Prostate gland (tissue), 2 donors: ENCODE measurements at regions not wholly inside any gene's neighbourhood (a gene's known extent, or its start where the extent isn't known, plus 50 kb on each side); places are given as distances from the start of the nearest gene placed in this dataset.
"Not testable (repeated sequence)": the region's sequence is repeated elsewhere in the genome, so short reads cannot be mapped to it uniquely, and the experiment has no call there.

Source experiments
- DNase-seq: peaks from one replicate; pipeline ENCODE4 v3.0.0-alpha.2; 2019; ENCODE audit warnings: low spot score
- H3K27ac ChIP-seq, 2 donors: fragments of 200-600 bp; sonication (generic); 2 replicates each; pipeline ENCODE4 v1.5.1; 2017 to 2019
- H3K27me3 ChIP-seq: fragments of 200-600 bp; sonication (generic); replicated peaks from 2 replicates; pipeline ENCODE4 v1.5.1; 2019; ENCODE audit not compliant: insufficient read depth
- H3K36me3 ChIP-seq, 2 donors: fragments of 200-600 bp; sonication (generic); 1 replicate in 1 of 2; 2 replicates in 1 of 2; pipeline versions ENCODE4 v1.5.1 to v1.8.1; 2017 to 2019
- H3K4me1 ChIP-seq: fragments of 200-600 bp; sonication (generic); replicated peaks from 2 replicates; pipeline ENCODE4 v1.5.1; 2019
- H3K4me3 ChIP-seq, 2 donors: fragments of 200-600 bp; sonication (generic); 2 replicates each; pipeline ENCODE4 v1.5.1; 2017 to 2019
- H3K9me3 ChIP-seq: fragments of 200-600 bp; sonication (generic); 2 replicates; pipeline ENCODE4 v1.5.1; 2017
- POLR2A ChIP-seq: fragments of 450-650 bp; IDR thresholded peaks from one replicate; pipeline ENCODE4 v1.6.1; 2016; ENCODE audit warnings: antibody characterized with exemption, mild to moderate bottlenecking
- POLR2AphosphoS5 ChIP-seq: sonication (generic); formaldehyde crosslinking; IDR thresholded peaks from one replicate; pipeline ENCODE4 v1.6.1; 2017; ENCODE audit warnings: antibody characterized with exemption
- WGBS: methylation state at CpG from one replicate; pipeline ENCODE4 v1.1.5; 2018; 5-methylcytosine and 5-hydroxymethylcytosine counted together
- intact Hi-C: fragments of 100-400 bp; cut with DNase I; formaldehyde crosslinking; loops from one replicate; pipeline ENCODE4 v1.14.2; 2022
- TF ChIP-seq, protein P1 (sequence below), 4 experiments: fragments of 200-600 bp in 2 of 4; fragments of 450-650 bp in 2 of 4; sonication (generic) in 2 of 4; IDR thresholded peaks; 1 replicate in 3 of 4; 2 replicates in 1 of 4; pipeline ENCODE4 v1.5.1; 2016 to 2019; ENCODE audit warnings: antibody characterized with exemption in 4 of 4, mild to moderate bottlenecking in 2 of 4, moderate library complexity in 2 of 4

- WGBS = 79% methylated on average over 9 of the region's 9 CpGs
- Histone ChIP-seq H3K27ac (no peak overlapping the region), H3K9me3 (no peaks in the 10 kb centered on the region), H3K27me3 (no peaks in the 10 kb centered on the region), H3K36me3 (no peaks in the 10 kb centered on the region), H3K4me1 (no peaks in the 10 kb centered on the region), H3K4me3 (no peak overlapping the region)
- no peak for DNase-seq
- TF ChIP-seq, protein P1, sequence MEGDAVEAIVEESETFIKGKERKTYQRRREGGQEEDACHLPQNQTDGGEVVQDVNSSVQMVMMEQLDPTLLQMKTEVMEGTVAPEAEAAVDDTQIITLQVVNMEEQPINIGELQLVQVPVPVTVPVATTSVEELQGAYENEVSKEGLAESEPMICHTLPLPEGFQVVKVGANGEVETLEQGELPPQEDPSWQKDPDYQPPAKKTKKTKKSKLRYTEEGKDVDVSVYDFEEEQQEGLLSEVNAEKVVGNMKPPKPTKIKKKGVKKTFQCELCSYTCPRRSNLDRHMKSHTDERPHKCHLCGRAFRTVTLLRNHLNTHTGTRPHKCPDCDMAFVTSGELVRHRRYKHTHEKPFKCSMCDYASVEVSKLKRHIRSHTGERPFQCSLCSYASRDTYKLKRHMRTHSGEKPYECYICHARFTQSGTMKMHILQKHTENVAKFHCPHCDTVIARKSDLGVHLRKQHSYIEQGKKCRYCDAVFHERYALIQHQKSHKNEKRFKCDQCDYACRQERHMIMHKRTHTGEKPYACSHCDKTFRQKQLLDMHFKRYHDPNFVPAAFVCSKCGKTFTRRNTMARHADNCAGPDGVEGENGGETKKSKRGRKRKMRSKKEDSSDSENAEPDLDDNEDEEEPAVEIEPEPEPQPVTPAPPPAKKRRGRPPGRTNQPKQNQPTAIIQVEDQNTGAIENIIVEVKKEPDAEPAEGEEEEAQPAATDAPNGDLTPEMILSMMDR (IDR thresholded peaks at IDR 0.05) = no peak
- TF ChIP-seq POLR2AphosphoS5 = no peak
- no peak for TF ChIP-seq POLR2A
- intact Hi-C loops = no loop called here
Measured at GRCh38 chr3:11914041-11914440, 67.4 kb upstream of the TAMM41 start.

GRCh38 chr3:11914651-11915050 is 68.0 kb upstream of the TAMM41 start:
- intact Hi-C loops = no loop called here
- no peaks in the 10 kb centered on the region for H3K27me3 ChIP-seq
- TF ChIP-seq POLR2A (no peak), POLR2AphosphoS5 (no peak)
- TF ChIP-seq, protein P1 (IDR thresholded peaks at IDR 0.05) = no peak
- WGBS = 92% methylated on average over 8 of the region's 10 CpGs
- H3K9me3 ChIP-seq = no peaks in the 10 kb centered on the region
- no peaks in the 10 kb centered on the region for H3K4me1 ChIP-seq
- H3K36me3 ChIP-seq = no peaks in the 10 kb centered on the region
- H3K4me3 ChIP-seq = no peak overlapping the region
- no peak for DNase-seq
- no peak overlapping the region for H3K27ac ChIP-seq

GRCh38 chr3:11915621-11916424 is 69.1 kb upstream of the TAMM41 start:
- no peaks in the 10 kb centered on the region for H3K27me3 ChIP-seq
- DNase-seq = no peak
- no peaks in the 10 kb centered on the region for H3K9me3 ChIP-seq
- no peaks in the 10 kb centered on the region for H3K36me3 ChIP-seq
- intact Hi-C loops = no loop called here
- no peak overlapping the region for H3K4me3 ChIP-seq
- TF ChIP-seq POLR2AphosphoS5 (no peak), POLR2A (no peak)
- TF ChIP-seq, protein P1 (IDR thresholded peaks at IDR 0.05) = no peak
- 62% methylated on average over 11 of the region's 11 CpGs for WGBS
- H3K27ac ChIP-seq = no peak overlapping the region
- no peaks in the 10 kb centered on the region for H3K4me1 ChIP-seq

- intact Hi-C loops, H3K4me3 ChIP-seq, H3K9me3 ChIP-seq, H3K4me1 ChIP-seq, H3K27me3 ChIP-seq, H3K36me3 ChIP-seq, DNase-seq, H3K27ac ChIP-seq: not testable (repeated sequence)
- 49% methylated on average over 2 of the region's 2 CpGs for WGBS
Measured at GRCh38 chr3:11916425-11916762, 69.7 kb upstream of the TAMM41 start.

- Histone ChIP-seq H3K4me3 (no peak overlapping the region), H3K9me3 (no peaks in the 10 kb centered on the region), H3K27me3 (no peaks in the 10 kb centered on the region), H3K36me3 (no peaks in the 10 kb centered on the region), H3K4me1 (no peaks in the 10 kb centered on the region), H3K27ac (no peak overlapping the region)
- intact Hi-C loops = no loop called here
- TF ChIP-seq POLR2A (no peak), POLR2AphosphoS5 (no peak)
- TF ChIP-seq, protein P1 (IDR thresholded peaks at IDR 0.05) = no peak
- DNase-seq = no peak
- WGBS = 94% methylated on average over 11 of the region's 11 CpGs
Measured at GRCh38 chr3:11917051-11917450, 70.4 kb upstream of the TAMM41 start.
